ENCODE measurements at regions not wholly inside any gene's neighbourhood (a gene's known extent, or its start where the extent isn't known, plus 50 kb on each side); places are given as distances from the start of the nearest gene placed in this dataset.
"Not testable (repeated sequence)": the region's sequence is repeated elsewhere in the genome, so short reads cannot be mapped to it uniquely, and the experiment has no call there.

DNA sequence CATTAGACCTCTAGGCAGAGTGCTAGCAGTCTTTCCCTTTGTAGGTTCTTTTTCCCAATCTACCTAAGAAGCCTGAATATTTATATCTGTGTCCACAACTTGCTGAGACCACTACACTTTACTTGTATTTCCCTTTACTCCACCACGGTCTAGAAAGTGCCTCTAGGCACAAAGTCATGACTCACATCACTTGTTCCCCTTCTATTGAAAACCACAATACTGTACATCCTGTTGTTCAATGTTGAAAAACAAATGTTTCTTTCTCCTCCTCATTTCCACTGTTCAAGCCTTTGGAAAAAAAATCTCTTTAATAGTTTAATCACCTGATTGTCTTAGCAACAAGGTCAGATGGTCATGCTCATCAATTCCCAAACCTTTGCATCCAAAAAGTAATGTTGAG lies 326.7 kb downstream of the GUCY2F start:
- DNase-seq, result no peak

DNA sequence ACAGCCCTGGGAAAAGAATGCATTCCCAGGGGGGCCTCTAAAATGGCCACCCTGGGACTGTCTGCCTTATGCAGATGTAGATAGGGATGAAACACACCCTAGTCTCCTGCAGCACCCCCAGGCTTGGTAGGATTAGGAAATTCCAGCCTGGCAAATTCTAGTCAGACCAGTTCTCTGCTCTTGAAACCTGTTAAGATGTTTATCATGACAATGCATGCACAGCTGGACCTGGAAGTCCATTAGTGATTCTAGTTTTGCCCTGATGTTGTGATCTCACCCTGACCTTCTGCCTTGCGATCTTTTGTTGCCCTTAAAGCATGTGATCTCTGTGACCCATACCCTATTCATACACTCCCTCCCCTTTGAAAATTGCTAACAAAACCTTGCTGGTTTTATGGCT lies 337.7 kb downstream of the GUCY2F start:
- not testable (repeated sequence) for DNase-seq

DNA sequence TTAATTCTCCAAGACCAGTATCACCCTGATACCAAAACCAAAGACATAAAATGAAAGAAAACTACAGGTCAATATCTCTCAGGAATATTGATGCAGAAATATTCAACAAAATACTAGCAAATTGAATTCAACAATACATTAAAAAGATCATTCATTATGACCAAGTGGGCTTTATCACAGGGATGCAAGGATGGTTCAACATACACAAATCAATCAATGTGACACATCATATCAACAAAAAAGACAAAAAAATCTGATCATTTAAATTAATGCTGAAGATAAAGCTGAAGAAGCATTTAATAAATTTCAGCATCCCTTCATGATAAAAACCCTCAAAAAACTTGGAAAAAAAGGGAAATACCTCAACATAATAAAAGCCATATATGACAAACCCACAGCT lies 341.4 kb downstream of the GUCY2F start:
- no peak for DNase-seq

DNA sequence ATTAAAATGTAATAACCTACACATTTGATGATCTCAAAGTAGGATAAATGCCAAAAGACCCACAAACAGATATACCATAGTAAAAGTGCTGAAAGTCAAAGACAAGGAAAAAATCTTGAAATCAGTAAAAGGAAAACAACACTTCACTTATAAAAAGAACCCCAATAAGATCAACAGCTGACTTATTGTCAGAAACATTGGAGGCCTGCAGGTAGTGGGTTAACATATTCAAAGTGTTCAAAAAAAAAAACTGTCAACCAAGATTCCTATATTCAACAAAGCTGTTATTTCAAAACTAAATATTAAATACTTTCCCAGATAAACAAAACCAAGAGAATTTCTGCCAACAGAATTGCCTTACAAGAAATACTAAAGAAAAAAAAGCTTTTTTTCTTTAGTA lies 347.1 kb downstream of the GUCY2F start:
- DNase-seq, result no peak

GRCh38 chrX:109125304-109125703 lies 356.6 kb downstream of the GUCY2F start:
- no peak for DNase-seq

- DNase-seq, result no peak
Measured at GRCh38 chrX:109089359-109089758, 353.0 kb upstream of the IRS4 start.

GRCh38 chrX:109077788-109078187 lies 341.4 kb upstream of the IRS4 start:
- DNase-seq, result no peak

DNA sequence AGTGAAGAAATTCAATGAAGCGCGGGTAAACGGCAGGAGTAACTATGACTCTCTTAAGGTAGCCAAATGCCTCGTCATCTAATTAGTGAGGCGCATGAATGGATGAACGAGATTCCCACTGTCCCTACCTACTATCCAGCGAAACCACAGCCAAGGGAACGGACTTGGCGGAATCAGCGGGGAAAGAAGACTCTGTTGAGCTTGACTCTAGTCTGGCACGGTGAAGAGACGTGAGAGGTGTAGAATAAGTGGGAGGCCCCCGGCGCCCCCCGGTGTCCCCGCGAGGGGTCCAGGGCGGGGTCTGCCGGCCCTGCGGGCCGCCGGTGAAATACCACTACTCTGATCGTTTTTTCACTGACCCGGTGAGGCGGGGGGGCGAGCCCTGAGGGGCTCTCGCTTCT lies 317.8 kb upstream of the IRS4 start:
- DNase-seq, result peak; percentile 3

DNA sequence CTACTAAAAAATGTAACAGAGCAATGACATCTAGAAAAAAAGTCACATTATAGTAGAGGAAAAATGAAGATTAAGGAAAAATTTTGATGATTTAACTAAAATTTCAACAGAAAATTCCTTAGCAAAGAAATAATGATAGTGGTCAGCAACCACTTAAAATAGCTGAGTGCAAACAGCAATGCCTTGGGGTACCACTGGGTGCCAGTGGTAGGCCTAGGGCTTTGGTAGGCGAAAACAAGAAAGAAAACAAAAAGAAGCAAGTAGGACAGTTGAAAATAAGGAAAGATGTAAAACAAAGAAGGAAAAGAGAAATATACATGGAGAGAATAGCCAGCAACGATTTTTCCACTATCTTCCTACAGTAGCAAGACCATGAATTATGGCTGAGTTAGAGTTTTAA lies 313.5 kb upstream of the IRS4 start:
- no peak for DNase-seq

GRCh38 chrX:109049416-109049815 lies 313.1 kb upstream of the IRS4 start:
- no peak for DNase-seq

DNA sequence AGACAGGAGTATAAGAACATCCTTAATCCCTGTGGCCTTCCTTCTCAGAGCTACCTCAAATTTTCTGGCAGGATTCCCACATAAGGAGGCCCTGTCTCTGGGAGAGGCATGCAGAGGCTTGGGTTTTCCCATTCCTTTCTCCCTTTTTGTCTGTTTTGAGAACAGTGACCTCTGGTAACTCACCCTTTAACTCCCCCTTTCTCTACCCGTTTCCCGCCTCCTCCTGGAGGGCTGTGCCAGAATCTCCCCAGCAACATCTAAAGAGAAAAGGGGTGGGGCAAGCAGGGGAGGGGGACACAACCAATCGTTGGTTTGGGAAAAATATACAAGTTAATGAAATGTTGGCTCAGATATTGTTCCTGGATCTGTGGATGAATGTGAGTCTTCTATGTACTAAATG lies 303.7 kb upstream of the IRS4 start:
- no peak for DNase-seq

GRCh38 chrX:109036624-109037023 lies 300.3 kb upstream of the IRS4 start:
- DNase-seq, result no peak

- DNase-seq, result no peak
Measured at GRCh38 chrX:108993909-108994308, 257.5 kb upstream of the IRS4 start.

GRCh38 chrX:108972899-108973298 lies 236.5 kb upstream of the IRS4 start:
- DNase-seq, result not testable (repeated sequence)

GRCh38 chrX:108947205-108947604 lies 210.8 kb upstream of the IRS4 start:
- DNase-seq, result no peak

GRCh38 chrX:108946531-108946930 lies 210.2 kb upstream of the IRS4 start:
- no peak for DNase-seq

- no peak for DNase-seq
Measured at GRCh38 chrX:108945883-108946523, 209.6 kb upstream of the IRS4 start.

GRCh38 chrX:108914791-108915190 lies 178.4 kb upstream of the IRS4 start:
- no peak for DNase-seq

- not testable (repeated sequence) for DNase-seq
Measured at GRCh38 chrX:108903831-108904230, 167.5 kb upstream of the IRS4 start.

DNA sequence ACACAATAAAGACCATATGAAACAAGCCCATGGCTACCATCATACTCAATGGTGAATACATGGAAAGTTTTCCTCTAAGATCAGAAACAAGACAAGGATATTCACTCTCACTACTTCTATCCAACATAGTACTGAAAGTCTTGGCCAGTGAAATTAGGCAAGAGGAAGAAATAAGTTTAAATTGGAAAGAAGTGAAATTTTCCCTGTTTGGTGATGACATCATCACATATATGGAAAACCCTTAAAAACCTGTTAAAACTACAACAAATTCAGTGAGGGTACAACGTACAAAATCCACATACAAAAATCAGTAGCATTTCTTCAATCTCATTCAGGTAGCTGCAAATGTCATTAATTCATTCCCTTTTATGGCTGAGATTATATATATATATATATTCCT lies 164.0 kb upstream of the IRS4 start:
- no peak for DNase-seq

- DNase-seq, result not testable (repeated sequence)
Measured at GRCh38 chrX:108896349-108896748, 160.0 kb upstream of the IRS4 start.

- DNase-seq, result no peak
Measured at GRCh38 chrX:108892501-108892900, 156.1 kb upstream of the IRS4 start.

GRCh38 chrX:108875548-108875947 lies 139.2 kb upstream of the IRS4 start:
- DNase-seq, result no peak

DNA sequence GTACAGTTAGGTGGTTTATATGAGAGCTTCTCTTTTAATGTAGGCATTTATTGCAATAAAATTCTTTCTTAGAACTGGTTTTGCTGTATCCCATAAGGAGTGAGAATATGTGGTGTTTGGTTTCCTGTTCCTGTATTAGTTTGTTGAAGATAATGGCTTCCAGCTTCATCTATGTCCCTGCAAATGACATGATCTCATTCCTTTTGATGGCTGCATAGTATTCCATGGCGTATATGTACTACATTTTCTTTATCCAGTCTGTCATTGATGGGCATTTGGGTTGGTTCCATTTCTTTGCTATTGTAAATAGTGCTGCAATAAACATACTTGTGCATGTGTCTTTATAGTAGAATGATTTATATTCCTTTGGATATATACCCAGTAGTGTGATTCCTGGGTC lies 106.7 kb upstream of the IRS4 start:
- DNase-seq, result not testable (repeated sequence)

- DNase-seq, result no peak
Measured at GRCh38 chrX:108833993-108834392, 97.6 kb upstream of the IRS4 start.

DNA sequence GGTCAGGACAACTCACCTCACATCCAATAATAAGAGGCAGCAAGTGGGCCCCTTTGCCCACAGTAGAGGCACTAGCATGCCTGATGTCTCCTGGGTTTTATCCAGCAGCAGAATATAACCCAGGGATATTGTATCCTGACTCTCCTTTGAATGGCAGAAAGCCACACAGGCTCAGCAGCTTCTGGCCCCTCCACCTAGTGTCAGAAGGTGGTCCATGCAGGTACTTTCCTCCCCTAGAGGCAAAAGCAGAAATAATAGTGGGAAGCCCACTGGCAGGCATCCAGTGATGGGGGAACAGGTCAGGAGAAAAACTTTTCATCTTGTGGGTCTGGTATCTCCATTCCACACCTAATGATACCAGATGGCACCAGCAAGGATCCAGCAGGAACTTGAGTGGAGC lies 75.5 kb upstream of the IRS4 start:
- no peak for DNase-seq
